ENCODE measurements at regions not wholly inside any gene's neighbourhood (a gene's known extent, or its start where the extent isn't known, plus 50 kb on each side); places are given as distances from the start of the nearest gene placed in this dataset.

DNA sequence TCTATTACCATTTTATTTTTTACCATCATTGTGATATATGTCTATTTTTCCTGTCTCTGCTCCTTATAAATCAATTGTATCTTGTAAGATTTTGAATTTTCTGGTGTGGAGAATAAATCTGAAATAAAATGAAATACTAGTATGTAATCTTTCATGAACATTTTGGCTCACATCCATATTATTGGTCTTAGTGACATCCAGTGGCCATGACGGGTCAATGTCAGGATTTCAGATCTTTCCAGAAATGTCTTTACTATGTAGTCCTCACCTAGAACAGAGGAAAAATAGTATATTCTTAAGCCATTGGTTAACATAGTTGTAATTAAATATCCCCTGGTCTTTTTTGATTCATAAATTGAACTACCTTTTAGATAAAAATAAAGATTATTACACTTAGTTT, 109.8 kb upstream of the GPC6 start:
- no peaks in the 10 kb centered on the region for H3K79me2 ChIP-seq (ENCODE audit: low read length)
- no peak overlapping the region for H3K9ac ChIP-seq (ENCODE audit: low read length)
- intact Hi-C loops (cut with micrococcal nuclease), result no loop called here
- H3K4me2 ChIP-seq (ENCODE audit: low read length), result no peak overlapping the region
- no peak for ATAC-seq
- TF ChIP-seq, protein P1, sequence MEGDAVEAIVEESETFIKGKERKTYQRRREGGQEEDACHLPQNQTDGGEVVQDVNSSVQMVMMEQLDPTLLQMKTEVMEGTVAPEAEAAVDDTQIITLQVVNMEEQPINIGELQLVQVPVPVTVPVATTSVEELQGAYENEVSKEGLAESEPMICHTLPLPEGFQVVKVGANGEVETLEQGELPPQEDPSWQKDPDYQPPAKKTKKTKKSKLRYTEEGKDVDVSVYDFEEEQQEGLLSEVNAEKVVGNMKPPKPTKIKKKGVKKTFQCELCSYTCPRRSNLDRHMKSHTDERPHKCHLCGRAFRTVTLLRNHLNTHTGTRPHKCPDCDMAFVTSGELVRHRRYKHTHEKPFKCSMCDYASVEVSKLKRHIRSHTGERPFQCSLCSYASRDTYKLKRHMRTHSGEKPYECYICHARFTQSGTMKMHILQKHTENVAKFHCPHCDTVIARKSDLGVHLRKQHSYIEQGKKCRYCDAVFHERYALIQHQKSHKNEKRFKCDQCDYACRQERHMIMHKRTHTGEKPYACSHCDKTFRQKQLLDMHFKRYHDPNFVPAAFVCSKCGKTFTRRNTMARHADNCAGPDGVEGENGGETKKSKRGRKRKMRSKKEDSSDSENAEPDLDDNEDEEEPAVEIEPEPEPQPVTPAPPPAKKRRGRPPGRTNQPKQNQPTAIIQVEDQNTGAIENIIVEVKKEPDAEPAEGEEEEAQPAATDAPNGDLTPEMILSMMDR (conservative IDR thresholded peaks at IDR 0.05; ENCODE audit: low read depth, low read length), result peak; percentile 25; the same call in 1 of the 2 replicates
- no peak for TF ChIP-seq EZH2 (IDR thresholded peaks at IDR 0.05; ENCODE audit: low read length, unreplicated experiment)
- BruUV-seq (replicated peaks), result no TSS peak
- H3K9me3 ChIP-seq (ENCODE audit: low read length), result no peaks in the 10 kb centered on the region
- no peaks in the 10 kb centered on the region for H3K27me3 ChIP-seq (ENCODE audit: low read length)
- H3F3A ChIP-seq (ENCODE audit: low read length, unreplicated experiment), result no peaks in the 10 kb centered on the region
- POLR2A ChIA-PET (ENCODE audit: unreplicated experiment), result no interaction called here
- H4K20me1 ChIP-seq (ENCODE audit: low read length), result no peaks in the 10 kb centered on the region
- H2AFZ ChIP-seq (ENCODE audit: low read length), result no peak overlapping the region
- H3K9me2 ChIP-seq (replicated peaks; ENCODE audit: low read length), result no peaks in the 10 kb centered on the region
- H3K27ac ChIP-seq (ENCODE audit: low read length), result no peak overlapping the region
- H3K4me1 ChIP-seq (ENCODE audit: insufficient read depth, low read length), result no peaks in the 10 kb centered on the region
- H3K4me3 ChIP-seq (ENCODE audit: low read length), result no peak overlapping the region
- DNase-seq, result peak; percentile 3
- no peaks in the 10 kb centered on the region for H3K36me3 ChIP-seq (ENCODE audit: low read depth, low read length)
- CTCF ChIA-PET, result no interaction called here

GRCh38 chr13:93118081-93118615, 108.5 kb upstream of the GPC6 start:
- POLR2A ChIA-PET (ENCODE audit: unreplicated experiment), result no interaction called here
- no peak overlapping the region for H3K4me2 ChIP-seq (ENCODE audit: low read length)
- intact Hi-C loops (cut with micrococcal nuclease), result no loop called here
- H3K27me3 ChIP-seq (ENCODE audit: low read length), result no peaks in the 10 kb centered on the region
- no peaks in the 10 kb centered on the region for H3K79me2 ChIP-seq (ENCODE audit: low read length)
- H3K9ac ChIP-seq (ENCODE audit: low read length), result no peak overlapping the region
- no peaks in the 10 kb centered on the region for H3K9me3 ChIP-seq (ENCODE audit: low read length)
- no peak overlapping the region for H2AFZ ChIP-seq (ENCODE audit: low read length)
- H3K4me3 ChIP-seq (ENCODE audit: low read length), result no peak overlapping the region
- no peaks in the 10 kb centered on the region for H3K4me1 ChIP-seq (ENCODE audit: insufficient read depth, low read length)
- H4K20me1 ChIP-seq (ENCODE audit: low read length), result no peaks in the 10 kb centered on the region
- H3K9me2 ChIP-seq (replicated peaks; ENCODE audit: low read length), result no peaks in the 10 kb centered on the region
- no peak for TF ChIP-seq EZH2phosphoT487 (IDR thresholded peaks at IDR 0.05; ENCODE audit: borderline replicate concordance, low read length)
- TF ChIP-seq, protein P1 (conservative IDR thresholded peaks at IDR 0.05; ENCODE audit: low read depth, low read length), result no peak
- no peak for TF ChIP-seq EZH2 (IDR thresholded peaks at IDR 0.05; ENCODE audit: low read length, unreplicated experiment)
- H3K36me3 ChIP-seq (ENCODE audit: low read depth, low read length), result no peaks in the 10 kb centered on the region
- H3K27ac ChIP-seq (ENCODE audit: low read length), result no peak overlapping the region
- BruUV-seq (replicated peaks), result no TSS peak
- DNase-seq (no peak), ATAC-seq (peak; percentile 15; the same call in 1 of the 2 replicates)
- CTCF ChIA-PET, result no interaction called here
- H3F3A ChIP-seq (ENCODE audit: low read length, unreplicated experiment), result no peaks in the 10 kb centered on the region

DNA sequence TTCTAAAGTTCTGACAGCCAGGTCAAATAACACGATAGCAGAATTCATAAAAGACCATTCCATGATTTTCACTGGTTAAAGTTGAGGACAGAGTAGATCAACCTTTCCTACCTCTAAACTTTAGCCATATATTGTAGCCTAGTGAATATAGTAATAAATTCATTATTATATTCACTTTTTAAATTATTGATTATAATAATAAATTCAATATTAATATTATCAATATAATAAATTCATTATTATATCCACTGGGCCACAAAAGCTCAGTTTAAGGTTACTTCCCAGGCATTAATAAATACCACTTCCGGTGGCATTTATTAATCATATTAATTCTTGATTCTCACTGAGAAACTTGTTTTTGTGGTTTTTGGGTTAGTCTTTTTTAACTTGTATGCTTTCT, 85.7 kb upstream of the GPC6 start:
- H3K36me3 ChIP-seq (ENCODE audit: low read depth, low read length), result no peaks in the 10 kb centered on the region
- H3K9me3 ChIP-seq (ENCODE audit: low read length), result no peaks in the 10 kb centered on the region
- H4K20me1 ChIP-seq (ENCODE audit: low read length), result no peaks in the 10 kb centered on the region
- intact Hi-C loops (cut with micrococcal nuclease), result no loop called here
- H2AFZ ChIP-seq (ENCODE audit: low read length), result no peak overlapping the region
- ChIA-PET POLR2A (ENCODE audit: unreplicated experiment) (no interaction called here), CTCF (no interaction called here)
- H3K9me2 ChIP-seq (replicated peaks; ENCODE audit: low read length), result no peaks in the 10 kb centered on the region
- ATAC-seq, result no peak
- H3K79me2 ChIP-seq (ENCODE audit: low read length), result no peaks in the 10 kb centered on the region
- no peak overlapping the region for H3K27ac ChIP-seq (ENCODE audit: low read length)
- no peaks in the 10 kb centered on the region for H3K4me1 ChIP-seq (ENCODE audit: insufficient read depth, low read length)
- no TSS peak for BruUV-seq (replicated peaks)
- DNase-seq, result no peak
- TF ChIP-seq EZH2 (IDR thresholded peaks at IDR 0.05; ENCODE audit: low read length, unreplicated experiment) (no peak), EZH2phosphoT487 (IDR thresholded peaks at IDR 0.05; ENCODE audit: borderline replicate concordance, low read length) (no peak)
- TF ChIP-seq, protein P1 (conservative IDR thresholded peaks at IDR 0.05; ENCODE audit: low read depth, low read length), result no peak
- H3K4me2 ChIP-seq (ENCODE audit: low read length), result no peak overlapping the region
- no peaks in the 10 kb centered on the region for H3K27me3 ChIP-seq (ENCODE audit: low read length)
- no peaks in the 10 kb centered on the region for H3F3A ChIP-seq (ENCODE audit: low read length, unreplicated experiment)
- H3K9ac ChIP-seq (ENCODE audit: low read length), result no peak overlapping the region
- no peak overlapping the region for H3K4me3 ChIP-seq (ENCODE audit: low read length)

Measured in PC-3 (cell line).